ENCODE measurements at regions not wholly inside any gene's neighbourhood (a gene's known extent, or its start where the extent isn't known, plus 50 kb on each side); places are given as distances from the start of the nearest gene placed in this dataset.
A peak's percentile ranks its signal among the peaks of the same experiment; 100 is the strongest.

DNA sequence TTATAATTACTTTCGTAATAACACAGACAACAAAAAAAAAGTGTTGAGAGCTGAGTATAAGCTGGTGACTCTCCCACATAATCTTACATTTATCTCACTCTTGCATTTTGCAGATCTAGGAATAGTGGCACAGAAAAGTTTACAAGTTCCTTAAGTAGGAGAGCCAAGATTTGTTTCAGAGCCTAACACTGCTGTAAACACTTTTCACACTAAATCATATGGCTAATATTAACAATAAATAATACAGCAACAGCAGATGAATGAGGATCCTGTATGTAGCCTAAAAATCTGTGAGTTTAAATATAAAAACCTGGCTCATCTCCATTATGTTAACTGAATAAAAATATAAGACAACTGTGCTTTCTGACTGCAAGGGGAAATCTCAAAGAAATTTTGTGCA is 846.5 kb upstream of the ADAMTS5 start:
- Histone ChIP-seq H3K27ac (no peak overlapping the region), H3K27me3 (no peaks in the 10 kb centered on the region), H3F3A (ENCODE audit: low read depth) (no peaks in the 10 kb centered on the region), H3K9me3 (ENCODE audit: low read depth) (no peaks in the 10 kb centered on the region), H2AFZ (replicated peaks) (peak overlapping the region; percentile 27), H3K9ac (no peak overlapping the region), H3K36me3 (no peaks in the 10 kb centered on the region), H3K4me2 (no peak overlapping the region), H3K4me3 (no peak overlapping the region), H3K4me1 (no peaks in the 10 kb centered on the region), H3K79me2 (ENCODE audit: low read depth) (no peaks in the 10 kb centered on the region), H4K20me1 (ENCODE audit: low read depth) (no peaks in the 10 kb centered on the region)
- Mint-ChIP-seq H3K4me1 (no peaks in the 10 kb centered on the region), H3K36me3 (no peaks in the 10 kb centered on the region), H3K9me3 (no peaks in the 10 kb centered on the region), H3K27ac (no peak overlapping the region), H3K27me3 (ENCODE audit: insufficient read depth, low read depth) (no peaks in the 10 kb centered on the region), H3K4me3 (no peak overlapping the region)
- TF ChIP-seq, protein P1, sequence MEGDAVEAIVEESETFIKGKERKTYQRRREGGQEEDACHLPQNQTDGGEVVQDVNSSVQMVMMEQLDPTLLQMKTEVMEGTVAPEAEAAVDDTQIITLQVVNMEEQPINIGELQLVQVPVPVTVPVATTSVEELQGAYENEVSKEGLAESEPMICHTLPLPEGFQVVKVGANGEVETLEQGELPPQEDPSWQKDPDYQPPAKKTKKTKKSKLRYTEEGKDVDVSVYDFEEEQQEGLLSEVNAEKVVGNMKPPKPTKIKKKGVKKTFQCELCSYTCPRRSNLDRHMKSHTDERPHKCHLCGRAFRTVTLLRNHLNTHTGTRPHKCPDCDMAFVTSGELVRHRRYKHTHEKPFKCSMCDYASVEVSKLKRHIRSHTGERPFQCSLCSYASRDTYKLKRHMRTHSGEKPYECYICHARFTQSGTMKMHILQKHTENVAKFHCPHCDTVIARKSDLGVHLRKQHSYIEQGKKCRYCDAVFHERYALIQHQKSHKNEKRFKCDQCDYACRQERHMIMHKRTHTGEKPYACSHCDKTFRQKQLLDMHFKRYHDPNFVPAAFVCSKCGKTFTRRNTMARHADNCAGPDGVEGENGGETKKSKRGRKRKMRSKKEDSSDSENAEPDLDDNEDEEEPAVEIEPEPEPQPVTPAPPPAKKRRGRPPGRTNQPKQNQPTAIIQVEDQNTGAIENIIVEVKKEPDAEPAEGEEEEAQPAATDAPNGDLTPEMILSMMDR (IDR thresholded peaks at IDR 0.05) = no peak
- TF ChIP-seq EZH2phosphoT487 (IDR thresholded peaks at IDR 0.05) (no peak), EZH2 (IDR thresholded peaks at IDR 0.05) (no peak)
- no peak for DNase-seq (ENCODE audit: low spot score)

DNA sequence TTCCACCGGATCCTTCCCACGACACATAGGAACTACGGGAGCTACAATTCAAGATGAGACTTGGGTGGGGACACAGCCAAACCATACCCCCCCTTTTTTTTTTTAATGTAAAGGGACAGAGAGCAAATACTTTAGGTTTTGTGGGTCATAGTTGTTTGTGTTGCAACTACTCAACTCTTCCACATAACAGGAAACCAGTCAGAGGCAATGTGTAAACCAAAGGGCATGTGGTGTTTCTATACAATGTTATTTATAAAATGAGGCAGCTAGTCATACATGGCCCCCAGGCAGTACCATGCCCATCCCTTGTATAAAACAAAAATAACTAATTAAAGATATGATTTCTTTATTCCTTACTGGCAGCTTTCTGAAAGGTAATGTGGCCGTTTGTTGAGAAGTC is 845.4 kb upstream of the ADAMTS5 start:
- no peaks in the 10 kb centered on the region for H3K4me1 ChIP-seq
- H3K4me2 ChIP-seq = no peak overlapping the region
- no peak overlapping the region for H3K4me3 ChIP-seq
- H3K9me3 ChIP-seq (ENCODE audit: low read depth) = no peaks in the 10 kb centered on the region
- no peak for DNase-seq (ENCODE audit: low spot score)
- H3K4me3 Mint-ChIP-seq = no peak overlapping the region
- H3K79me2 ChIP-seq (ENCODE audit: low read depth) = no peaks in the 10 kb centered on the region
- no peak for TF ChIP-seq EZH2phosphoT487 (IDR thresholded peaks at IDR 0.05)
- TF ChIP-seq EZH2 (IDR thresholded peaks at IDR 0.05) = no peak
- TF ChIP-seq, protein P1 (IDR thresholded peaks at IDR 0.05) = no peak
- no peaks in the 10 kb centered on the region for H3K4me1 Mint-ChIP-seq
- no peak overlapping the region for H3K9ac ChIP-seq
- no peaks in the 10 kb centered on the region for H3K36me3 Mint-ChIP-seq
- H3K27me3 ChIP-seq = no peaks in the 10 kb centered on the region
- H2AFZ ChIP-seq (replicated peaks) = no peak overlapping the region
- no peaks in the 10 kb centered on the region for H3K27me3 Mint-ChIP-seq (ENCODE audit: insufficient read depth, low read depth)
- no peaks in the 10 kb centered on the region for H4K20me1 ChIP-seq (ENCODE audit: low read depth)
- no peak overlapping the region for H3K27ac Mint-ChIP-seq
- H3F3A ChIP-seq (ENCODE audit: low read depth) = no peaks in the 10 kb centered on the region
- H3K36me3 ChIP-seq = no peaks in the 10 kb centered on the region
- no peak overlapping the region for H3K27ac ChIP-seq
- no peaks in the 10 kb centered on the region for H3K9me3 Mint-ChIP-seq

DNA sequence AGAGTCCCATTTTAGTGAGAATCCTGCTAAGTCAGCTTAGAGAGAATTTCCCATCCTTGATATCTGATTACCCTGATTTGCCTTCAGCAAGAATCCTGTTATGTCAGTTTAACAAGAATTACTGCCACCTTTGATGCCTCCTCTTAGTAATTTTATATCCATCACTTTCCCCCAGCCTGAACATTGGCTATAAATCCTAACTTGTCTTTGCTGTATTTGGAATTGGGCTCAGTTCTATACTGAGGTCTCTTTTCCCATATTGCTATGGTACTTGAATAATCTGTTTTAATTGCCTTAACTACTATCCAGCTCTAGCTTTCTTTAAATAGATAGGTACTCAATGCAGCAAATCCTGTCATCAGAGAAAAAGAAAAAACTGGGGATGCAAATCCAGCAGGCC is 842.0 kb upstream of the ADAMTS5 start:
- H3K4me1 Mint-ChIP-seq = no peaks in the 10 kb centered on the region
- H3K9me3 ChIP-seq (ENCODE audit: low read depth) = no peaks in the 10 kb centered on the region

More for the DNA sequence above, 842.0 kb upstream of the ADAMTS5 start:
- Mint-ChIP-seq H3K36me3 (no peaks in the 10 kb centered on the region), H3K27ac (no peak overlapping the region), H3K27me3 (ENCODE audit: insufficient read depth, low read depth) (no peaks in the 10 kb centered on the region), H3K9me3 (no peaks in the 10 kb centered on the region), H3K4me3 (no peak overlapping the region)
- H4K20me1 ChIP-seq (ENCODE audit: low read depth) = no peaks in the 10 kb centered on the region
- DNase-seq (ENCODE audit: low spot score) = no peak
- TF ChIP-seq, protein P1 (IDR thresholded peaks at IDR 0.05) = no peak
- no peak for TF ChIP-seq EZH2 (IDR thresholded peaks at IDR 0.05)
- no peak for TF ChIP-seq EZH2phosphoT487 (IDR thresholded peaks at IDR 0.05)
- no peak overlapping the region for H3K9ac ChIP-seq
- no peak overlapping the region for H3K27ac ChIP-seq
- no peak overlapping the region for H3K4me2 ChIP-seq
- no peaks in the 10 kb centered on the region for H3K4me1 ChIP-seq
- no peak overlapping the region for H3K4me3 ChIP-seq
- H3F3A ChIP-seq (ENCODE audit: low read depth) = no peaks in the 10 kb centered on the region
- H3K27me3 ChIP-seq = no peaks in the 10 kb centered on the region
- H2AFZ ChIP-seq (replicated peaks) = no peak overlapping the region
- no peaks in the 10 kb centered on the region for H3K79me2 ChIP-seq (ENCODE audit: low read depth)
- no peaks in the 10 kb centered on the region for H3K36me3 ChIP-seq
